GM23338 (cell line): ENCODE measurements at regions not wholly inside any gene's neighbourhood (a gene's known extent, or its start where the extent isn't known, plus 50 kb on each side); places are given as distances from the start of the nearest gene placed in this dataset.

Experiments
- TF ChIP-seq, protein P1 (sequence below): fragments of 250-450 bp; sonication (Bioruptor Pico); IDR thresholded peaks from 2 replicates; pipeline ENCODE4 v1.5.0; 2020; ENCODE audit warnings: mild to moderate bottlenecking, moderate library complexity
- TF ChIP-seq, protein P2 (sequence below), 2 experiments: fragments of 200-600 bp in 1 of 2; sonication (generic) in 1 of 2; conservative IDR thresholded peaks; 2 replicates each; pipeline versions ENCODE4 v1.5.1 to v1.6.1; 2016 to 2017; ENCODE audit warnings: antibody characterized with exemption in 2 of 2, low read depth in 2 of 2, mild to moderate bottlenecking in 2 of 2, moderate library complexity in 1 of 2
- TF ChIP-seq, protein P3 (sequence below): IDR thresholded peaks from one replicate; pipeline ENCODE4 v1.6.1; 2018; ENCODE audit warnings: antibody characterized with exemption; ENCODE audit not compliant: unreplicated experiment

DNA sequence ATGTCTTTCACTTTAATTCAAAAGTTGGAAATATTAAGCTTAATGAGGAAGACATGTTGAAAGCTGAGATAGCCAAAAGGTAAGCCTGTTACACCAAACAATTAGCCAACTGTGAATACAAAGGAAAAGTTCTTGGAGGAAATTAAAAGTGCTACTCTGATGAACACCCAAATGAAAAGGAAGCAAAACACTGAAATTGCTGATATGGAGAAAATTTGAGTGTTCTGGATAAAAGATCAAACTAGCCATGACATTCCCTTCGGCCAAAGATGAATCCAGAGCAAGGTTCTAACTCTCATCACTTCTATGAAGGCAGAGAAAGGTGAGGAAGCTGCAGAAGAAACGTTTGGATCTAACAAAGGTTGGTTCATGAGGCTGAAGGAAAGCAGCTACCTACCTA, 280.8 kb upstream of the BCHE start (continued):
- TF ChIP-seq, protein P1, sequence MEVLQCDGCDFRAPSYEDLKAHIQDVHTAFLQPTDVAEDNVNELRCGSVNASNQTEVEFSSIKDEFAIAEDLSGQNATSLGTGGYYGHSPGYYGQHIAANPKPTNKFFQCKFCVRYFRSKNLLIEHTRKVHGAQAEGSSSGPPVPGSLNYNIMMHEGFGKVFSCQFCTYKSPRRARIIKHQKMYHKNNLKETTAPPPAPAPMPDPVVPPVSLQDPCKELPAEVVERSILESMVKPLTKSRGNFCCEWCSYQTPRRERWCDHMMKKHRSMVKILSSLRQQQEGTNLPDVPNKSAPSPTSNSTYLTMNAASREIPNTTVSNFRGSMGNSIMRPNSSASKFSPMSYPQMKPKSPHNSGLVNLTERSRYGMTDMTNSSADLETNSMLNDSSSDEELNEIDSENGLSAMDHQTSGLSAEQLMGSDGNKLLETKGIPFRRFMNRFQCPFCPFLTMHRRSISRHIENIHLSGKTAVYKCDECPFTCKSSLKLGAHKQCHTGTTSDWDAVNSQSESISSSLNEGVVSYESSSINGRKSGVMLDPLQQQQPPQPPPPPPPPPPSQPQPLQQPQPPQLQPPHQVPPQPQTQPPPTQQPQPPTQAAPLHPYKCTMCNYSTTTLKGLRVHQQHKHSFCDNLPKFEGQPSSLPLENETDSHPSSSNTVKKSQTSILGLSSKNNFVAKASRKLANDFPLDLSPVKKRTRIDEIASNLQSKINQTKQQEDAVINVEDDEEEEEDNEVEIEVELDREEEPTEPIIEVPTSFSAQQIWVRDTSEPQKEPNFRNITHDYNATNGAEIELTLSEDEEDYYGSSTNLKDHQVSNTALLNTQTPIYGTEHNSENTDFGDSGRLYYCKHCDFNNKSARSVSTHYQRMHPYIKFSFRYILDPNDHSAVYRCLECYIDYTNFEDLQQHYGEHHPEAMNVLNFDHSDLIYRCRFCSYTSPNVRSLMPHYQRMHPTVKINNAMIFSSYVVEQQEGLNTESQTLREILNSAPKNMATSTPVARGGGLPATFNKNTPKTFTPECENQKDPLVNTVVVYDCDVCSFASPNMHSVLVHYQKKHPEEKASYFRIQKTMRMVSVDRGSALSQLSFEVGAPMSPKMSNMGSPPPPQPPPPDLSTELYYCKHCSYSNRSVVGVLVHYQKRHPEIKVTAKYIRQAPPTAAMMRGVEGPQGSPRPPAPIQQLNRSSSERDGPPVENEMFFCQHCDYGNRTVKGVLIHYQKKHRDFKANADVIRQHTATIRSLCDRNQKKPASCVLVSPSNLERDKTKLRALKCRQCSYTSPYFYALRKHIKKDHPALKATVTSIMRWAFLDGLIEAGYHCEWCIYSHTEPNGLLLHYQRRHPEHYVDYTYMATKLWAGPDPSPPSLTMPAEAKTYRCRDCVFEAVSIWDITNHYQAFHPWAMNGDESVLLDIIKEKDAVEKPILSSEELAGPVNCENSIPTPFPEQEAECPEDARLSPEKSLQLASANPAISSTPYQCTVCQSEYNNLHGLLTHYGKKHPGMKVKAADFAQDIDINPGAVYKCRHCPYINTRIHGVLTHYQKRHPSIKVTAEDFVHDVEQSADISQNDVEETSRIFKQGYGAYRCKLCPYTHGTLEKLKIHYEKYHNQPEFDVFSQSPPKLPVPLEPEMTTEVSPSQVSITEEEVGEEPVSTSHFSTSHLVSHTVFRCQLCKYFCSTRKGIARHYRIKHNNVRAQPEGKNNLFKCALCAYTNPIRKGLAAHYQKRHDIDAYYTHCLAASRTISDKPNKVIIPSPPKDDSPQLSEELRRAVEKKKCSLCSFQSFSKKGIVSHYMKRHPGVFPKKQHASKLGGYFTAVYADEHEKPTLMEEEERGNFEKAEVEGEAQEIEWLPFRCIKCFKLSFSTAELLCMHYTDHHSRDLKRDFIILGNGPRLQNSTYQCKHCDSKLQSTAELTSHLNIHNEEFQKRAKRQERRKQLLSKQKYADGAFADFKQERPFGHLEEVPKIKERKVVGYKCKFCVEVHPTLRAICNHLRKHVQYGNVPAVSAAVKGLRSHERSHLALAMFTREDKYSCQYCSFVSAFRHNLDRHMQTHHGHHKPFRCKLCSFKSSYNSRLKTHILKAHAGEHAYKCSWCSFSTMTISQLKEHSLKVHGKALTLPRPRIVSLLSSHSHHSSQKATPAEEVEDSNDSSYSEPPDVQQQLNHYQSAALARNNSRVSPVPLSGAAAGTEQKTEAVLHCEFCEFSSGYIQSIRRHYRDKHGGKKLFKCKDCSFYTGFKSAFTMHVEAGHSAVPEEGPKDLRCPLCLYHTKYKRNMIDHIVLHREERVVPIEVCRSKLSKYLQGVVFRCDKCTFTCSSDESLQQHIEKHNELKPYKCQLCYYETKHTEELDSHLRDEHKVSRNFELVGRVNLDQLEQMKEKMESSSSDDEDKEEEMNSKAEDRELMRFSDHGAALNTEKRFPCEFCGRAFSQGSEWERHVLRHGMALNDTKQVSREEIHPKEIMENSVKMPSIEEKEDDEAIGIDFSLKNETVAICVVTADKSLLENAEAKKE (CRISPR knock-in tag), result no peak
- TF ChIP-seq, protein P2, sequence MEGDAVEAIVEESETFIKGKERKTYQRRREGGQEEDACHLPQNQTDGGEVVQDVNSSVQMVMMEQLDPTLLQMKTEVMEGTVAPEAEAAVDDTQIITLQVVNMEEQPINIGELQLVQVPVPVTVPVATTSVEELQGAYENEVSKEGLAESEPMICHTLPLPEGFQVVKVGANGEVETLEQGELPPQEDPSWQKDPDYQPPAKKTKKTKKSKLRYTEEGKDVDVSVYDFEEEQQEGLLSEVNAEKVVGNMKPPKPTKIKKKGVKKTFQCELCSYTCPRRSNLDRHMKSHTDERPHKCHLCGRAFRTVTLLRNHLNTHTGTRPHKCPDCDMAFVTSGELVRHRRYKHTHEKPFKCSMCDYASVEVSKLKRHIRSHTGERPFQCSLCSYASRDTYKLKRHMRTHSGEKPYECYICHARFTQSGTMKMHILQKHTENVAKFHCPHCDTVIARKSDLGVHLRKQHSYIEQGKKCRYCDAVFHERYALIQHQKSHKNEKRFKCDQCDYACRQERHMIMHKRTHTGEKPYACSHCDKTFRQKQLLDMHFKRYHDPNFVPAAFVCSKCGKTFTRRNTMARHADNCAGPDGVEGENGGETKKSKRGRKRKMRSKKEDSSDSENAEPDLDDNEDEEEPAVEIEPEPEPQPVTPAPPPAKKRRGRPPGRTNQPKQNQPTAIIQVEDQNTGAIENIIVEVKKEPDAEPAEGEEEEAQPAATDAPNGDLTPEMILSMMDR (conservative IDR thresholded peaks at IDR 0.05; ENCODE audit: low read depth in 2 of 2), result no peak
- TF ChIP-seq, protein P3, sequence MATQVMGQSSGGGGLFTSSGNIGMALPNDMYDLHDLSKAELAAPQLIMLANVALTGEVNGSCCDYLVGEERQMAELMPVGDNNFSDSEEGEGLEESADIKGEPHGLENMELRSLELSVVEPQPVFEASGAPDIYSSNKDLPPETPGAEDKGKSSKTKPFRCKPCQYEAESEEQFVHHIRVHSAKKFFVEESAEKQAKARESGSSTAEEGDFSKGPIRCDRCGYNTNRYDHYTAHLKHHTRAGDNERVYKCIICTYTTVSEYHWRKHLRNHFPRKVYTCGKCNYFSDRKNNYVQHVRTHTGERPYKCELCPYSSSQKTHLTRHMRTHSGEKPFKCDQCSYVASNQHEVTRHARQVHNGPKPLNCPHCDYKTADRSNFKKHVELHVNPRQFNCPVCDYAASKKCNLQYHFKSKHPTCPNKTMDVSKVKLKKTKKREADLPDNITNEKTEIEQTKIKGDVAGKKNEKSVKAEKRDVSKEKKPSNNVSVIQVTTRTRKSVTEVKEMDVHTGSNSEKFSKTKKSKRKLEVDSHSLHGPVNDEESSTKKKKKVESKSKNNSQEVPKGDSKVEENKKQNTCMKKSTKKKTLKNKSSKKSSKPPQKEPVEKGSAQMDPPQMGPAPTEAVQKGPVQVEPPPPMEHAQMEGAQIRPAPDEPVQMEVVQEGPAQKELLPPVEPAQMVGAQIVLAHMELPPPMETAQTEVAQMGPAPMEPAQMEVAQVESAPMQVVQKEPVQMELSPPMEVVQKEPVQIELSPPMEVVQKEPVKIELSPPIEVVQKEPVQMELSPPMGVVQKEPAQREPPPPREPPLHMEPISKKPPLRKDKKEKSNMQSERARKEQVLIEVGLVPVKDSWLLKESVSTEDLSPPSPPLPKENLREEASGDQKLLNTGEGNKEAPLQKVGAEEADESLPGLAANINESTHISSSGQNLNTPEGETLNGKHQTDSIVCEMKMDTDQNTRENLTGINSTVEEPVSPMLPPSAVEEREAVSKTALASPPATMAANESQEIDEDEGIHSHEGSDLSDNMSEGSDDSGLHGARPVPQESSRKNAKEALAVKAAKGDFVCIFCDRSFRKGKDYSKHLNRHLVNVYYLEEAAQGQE, result no peak
